Rectal smooth muscle tissue (tissue), 1 donor: ENCODE measurements at regions not wholly inside any gene's neighbourhood (a gene's known extent, or its start where the extent isn't known, plus 50 kb on each side); places are given as distances from the start of the nearest gene placed in this dataset.
"Not testable (repeated sequence)": the region's sequence is repeated elsewhere in the genome, so short reads cannot be mapped to it uniquely, and the experiment has no call there.

Experiments
- H3K27ac ChIP-seq: one replicate; pipeline ENCODE4 v1.7.0; 2013; ENCODE audit warnings: low read depth, low read length, inconsistent platforms
- H3K27me3 ChIP-seq: one replicate; pipeline ENCODE4 v1.7.0; 2013; ENCODE audit warnings: low read length; ENCODE audit not compliant: control insufficient read depth, insufficient read depth
- H3K36me3 ChIP-seq: one replicate; pipeline ENCODE4 v1.7.0; 2013; ENCODE audit warnings: low read length; ENCODE audit not compliant: control insufficient read depth, insufficient read depth
- H3K4me1 ChIP-seq: one replicate; pipeline ENCODE4 v1.7.0; 2013; ENCODE audit warnings: low read length; ENCODE audit not compliant: control insufficient read depth, insufficient read depth
- H3K4me3 ChIP-seq: one replicate; pipeline ENCODE4 v1.7.0; 2013; ENCODE audit warnings: low read length
- H3K9ac ChIP-seq: one replicate; pipeline ENCODE4 v1.7.0; 2013; ENCODE audit warnings: low read length

GRCh38 chr2:89679254-89679653, 987.8 kb downstream of the RPIA start:
- not testable (repeated sequence) for H3K4me3 ChIP-seq, H3K27me3 ChIP-seq, H3K27ac ChIP-seq, H3K36me3 ChIP-seq, H3K9ac ChIP-seq, H3K4me1 ChIP-seq
